Osteoblast (primary cell): ENCODE measurements at regions not wholly inside any gene's neighbourhood (a gene's known extent, or its start where the extent isn't known, plus 50 kb on each side); places are given as distances from the start of the nearest gene placed in this dataset.

ENCODE experiments used
- DNase-seq: peaks from one replicate; pipeline ENCODE4 v3.0.0; 2011; ENCODE audit warnings: low spot score, mixed read lengths; ENCODE audit not compliant: insufficient read length; ENCODE audit errors: missing footprints
- H2AFZ ChIP-seq: 2 replicates; pipeline ENCODE4 v1.6.0; 2011; ENCODE audit warnings: mild to moderate bottlenecking, low read length
- H3K27ac ChIP-seq: 2 replicates; pipeline ENCODE4 v1.5.1; 2011; ENCODE audit warnings: mild to moderate bottlenecking, low read depth, low read length, moderate library complexity
- H3K27me3 ChIP-seq: 2 replicates; pipeline ENCODE4 v1.6.0; 2012; ENCODE audit warnings: mild to moderate bottlenecking, control low read depth, inconsistent platforms, low read length, moderate library complexity; ENCODE audit not compliant: insufficient read depth
- H3K36me3 ChIP-seq: 2 replicates; pipeline ENCODE4 v1.5.1; 2011; ENCODE audit warnings: mild to moderate bottlenecking, low read length, control low read depth, moderate library complexity; ENCODE audit not compliant: insufficient read depth
- H3K4me1 ChIP-seq: 2 replicates; pipeline ENCODE4 v1.5.1; 2011; ENCODE audit warnings: mild to moderate bottlenecking, low read length, control low read depth, moderate library complexity; ENCODE audit not compliant: insufficient read depth
- H3K4me2 ChIP-seq: 2 replicates; pipeline ENCODE4 v1.6.0; 2011; ENCODE audit warnings: mild to moderate bottlenecking, low read length; ENCODE audit not compliant: insufficient read depth
- H3K4me3 ChIP-seq: fragments of 200-600 bp; sonication (generic); 3 replicates; pipeline ENCODE4 v1.5.1; 2012; ENCODE audit warnings: mild to moderate bottlenecking, low read length, inconsistent platforms; ENCODE audit not compliant: insufficient read depth
- H3K79me2 ChIP-seq: 2 replicates; pipeline ENCODE4 v1.6.0; 2012; ENCODE audit warnings: mild to moderate bottlenecking, low read length, control low read depth, inconsistent platforms; ENCODE audit not compliant: insufficient read depth
- H3K9me3 ChIP-seq: 2 replicates; pipeline ENCODE4 v1.5.1; 2011; ENCODE audit warnings: low read depth, low read length, control low read depth
- H4K20me1 ChIP-seq: 2 replicates; pipeline ENCODE4 v1.6.0; 2012; ENCODE audit warnings: mild to moderate bottlenecking, low read length, control low read depth; ENCODE audit not compliant: insufficient read depth
- CTCF ChIP-seq: IDR thresholded peaks from 2 replicates; pipeline ENCODE4 v1.5.1; 2011; ENCODE audit warnings: mild to moderate bottlenecking, low read depth, low read length, moderate library complexity; ENCODE audit errors: extremely low read depth

- no peaks in the 10 kb centered on the region for H3K79me2 ChIP-seq
- no peaks in the 10 kb centered on the region for H3K4me1 ChIP-seq
- H3K4me2 ChIP-seq: no peak overlapping the region
- no peak for TF ChIP-seq CTCF
- no peaks in the 10 kb centered on the region for H3K9me3 ChIP-seq
- H3K27me3 ChIP-seq: no peaks in the 10 kb centered on the region
- no peak overlapping the region for H3K27ac ChIP-seq
- H3K4me3 ChIP-seq: no peak overlapping the region
- no peaks in the 10 kb centered on the region for H4K20me1 ChIP-seq
- H2AFZ ChIP-seq: no peak overlapping the region
- no peak for DNase-seq
- no peaks in the 10 kb centered on the region for H3K36me3 ChIP-seq
These were observed 56.5 kb upstream of the RPH3A start for GRCh38 chr12:112734859-112735695.

GRCh38 chr12:112738531-112738930 lies 53.0 kb upstream of the RPH3A start:
- H2AFZ ChIP-seq: no peak overlapping the region
- H4K20me1 ChIP-seq: no peaks in the 10 kb centered on the region
- no peak overlapping the region for H3K4me2 ChIP-seq
- no peak overlapping the region for H3K4me3 ChIP-seq
- TF ChIP-seq CTCF: no peak
- no peak overlapping the region for H3K27ac ChIP-seq
- H3K9me3 ChIP-seq: no peaks in the 10 kb centered on the region
- DNase-seq: no peak
- no peaks in the 10 kb centered on the region for H3K79me2 ChIP-seq
- H3K36me3 ChIP-seq: no peaks in the 10 kb centered on the region
- H3K4me1 ChIP-seq: no peaks in the 10 kb centered on the region
- no peaks in the 10 kb centered on the region for H3K27me3 ChIP-seq

- TF ChIP-seq CTCF: no peak
- Histone ChIP-seq H3K79me2 (no peaks in the 10 kb centered on the region), H3K27ac (no peak overlapping the region), H2AFZ (no peak overlapping the region), H3K4me3 (no peak overlapping the region), H3K4me1 (no peaks in the 10 kb centered on the region), H3K36me3 (no peaks in the 10 kb centered on the region), H3K4me2 (no peak overlapping the region), H3K27me3 (no peaks in the 10 kb centered on the region), H4K20me1 (no peaks in the 10 kb centered on the region), H3K9me3 (no peaks in the 10 kb centered on the region)
- peak; percentile 51 for DNase-seq
These were observed 51.1 kb upstream of the RPH3A start for GRCh38 chr12:112740387-112740934.

GRCh38 chr12:112741106-112741505 lies 50.4 kb upstream of the RPH3A start:
- H3K36me3 ChIP-seq: no peaks in the 10 kb centered on the region
- H3K27ac ChIP-seq: no peak overlapping the region
- DNase-seq: no peak
- no peaks in the 10 kb centered on the region for H4K20me1 ChIP-seq
- H2AFZ ChIP-seq: no peak overlapping the region
- H3K79me2 ChIP-seq: no peaks in the 10 kb centered on the region
- no peaks in the 10 kb centered on the region for H3K9me3 ChIP-seq
- H3K4me1 ChIP-seq: no peaks in the 10 kb centered on the region
- H3K27me3 ChIP-seq: no peaks in the 10 kb centered on the region
- H3K4me2 ChIP-seq: no peak overlapping the region
- no peak overlapping the region for H3K4me3 ChIP-seq
- no peak for TF ChIP-seq CTCF
